M059J (cell line): ENCODE measurements at regions not wholly inside any gene's neighbourhood (a gene's known extent, or its start where the extent isn't known, plus 50 kb on each side); places are given as distances from the start of the nearest gene placed in this dataset.
"Not testable (repeated sequence)": the region's sequence is repeated elsewhere in the genome, so short reads cannot be mapped to it uniquely, and the experiment has no call there.

ENCODE experiments used
- DNase-seq: peaks from one replicate; pipeline ENCODE4 v3.0.0-alpha.2; 2012; ENCODE audit warnings: low read depth

DNA sequence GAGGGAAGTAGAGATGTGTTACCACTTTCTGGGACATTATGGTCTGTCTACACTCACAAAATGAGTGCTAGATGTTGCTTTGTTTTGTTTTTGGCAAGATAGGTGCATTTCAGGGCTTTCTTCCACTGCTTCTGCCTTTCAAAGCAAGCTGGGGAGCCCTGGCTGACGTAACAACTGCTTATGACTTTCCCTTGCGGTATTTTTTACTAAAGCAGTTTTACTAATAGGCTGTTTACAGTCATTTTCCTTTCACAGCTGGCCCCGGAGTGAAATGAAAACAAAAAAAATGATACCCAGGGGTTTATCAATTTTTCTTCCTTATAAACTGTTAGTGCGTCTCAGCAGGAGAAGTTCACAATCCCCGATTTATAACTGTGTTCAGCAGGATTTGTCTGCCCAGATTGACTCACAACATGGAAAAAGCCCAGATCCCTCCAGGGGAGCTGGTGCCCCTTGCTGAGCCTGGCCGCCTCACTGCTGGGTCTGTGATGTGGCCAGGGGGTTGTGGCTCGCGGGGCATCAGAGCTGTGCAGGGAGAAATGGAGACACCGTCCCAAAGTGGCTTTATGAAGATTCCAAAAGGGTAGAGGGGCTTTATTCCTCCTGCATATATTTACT is 184.4 kb upstream of the HS3ST3A1 start:
- peak; percentile 55 for DNase-seq

DNA sequence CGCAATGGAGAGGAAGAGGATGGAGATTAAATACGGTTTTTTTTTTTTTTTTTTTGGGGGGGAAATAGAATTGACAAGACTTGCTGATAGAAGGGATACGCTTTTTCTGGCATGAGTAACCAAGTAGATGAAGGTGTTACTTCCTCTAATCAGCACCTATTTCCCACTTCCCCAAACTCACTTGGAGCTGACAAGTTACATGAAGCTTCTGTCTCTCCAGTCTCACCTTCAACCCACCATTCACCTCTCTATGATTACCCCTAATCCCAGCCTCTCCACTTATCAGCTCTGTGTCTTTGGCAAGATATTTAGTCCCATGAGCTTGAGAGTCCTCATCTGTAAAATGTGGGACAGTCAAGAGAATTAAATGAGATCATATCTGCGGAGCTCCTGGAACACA is 185.9 kb upstream of the HS3ST3A1 start:
- no peak for DNase-seq

DNA sequence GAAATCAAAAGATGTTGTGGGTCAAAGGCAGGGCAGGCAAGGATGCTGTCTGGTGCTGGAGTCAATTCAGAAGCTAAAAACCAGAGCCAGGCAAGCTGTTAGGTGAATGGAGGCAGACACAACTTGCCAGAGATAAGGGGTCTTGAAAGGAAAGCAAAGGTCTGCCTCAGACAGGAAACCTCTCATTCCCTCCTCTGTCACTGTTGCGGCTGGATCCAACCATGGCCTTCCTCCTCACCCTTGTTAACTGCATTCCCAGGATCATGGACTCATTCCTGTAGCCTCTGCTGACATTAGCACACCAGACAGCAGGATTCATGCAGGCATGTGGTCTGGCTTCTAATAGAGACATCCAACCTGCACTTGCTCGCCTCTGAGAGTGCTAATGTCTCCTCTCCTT is 186.7 kb upstream of the HS3ST3A1 start:
- DNase-seq: no peak

DNA sequence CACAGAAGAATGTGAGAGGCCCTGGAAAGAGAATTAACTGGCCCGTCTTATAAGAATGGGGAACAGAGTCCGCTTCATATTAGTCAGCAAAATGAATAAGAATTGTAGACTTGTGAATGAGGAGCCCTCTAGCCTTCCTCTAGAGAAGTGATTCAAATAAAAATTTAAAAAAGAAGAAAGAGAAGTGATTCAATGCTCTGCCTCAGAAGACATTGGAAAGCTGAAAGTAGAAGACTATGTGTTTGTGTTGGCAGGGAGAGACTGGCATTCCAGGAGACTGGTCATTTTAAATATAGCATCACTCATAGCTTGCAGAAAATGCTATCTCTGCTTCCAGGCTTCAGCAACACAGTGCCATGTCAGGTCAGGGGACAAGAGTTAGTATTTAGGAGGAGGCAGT is 190.6 kb upstream of the HS3ST3A1 start:
- DNase-seq: peak; percentile 24

DNA sequence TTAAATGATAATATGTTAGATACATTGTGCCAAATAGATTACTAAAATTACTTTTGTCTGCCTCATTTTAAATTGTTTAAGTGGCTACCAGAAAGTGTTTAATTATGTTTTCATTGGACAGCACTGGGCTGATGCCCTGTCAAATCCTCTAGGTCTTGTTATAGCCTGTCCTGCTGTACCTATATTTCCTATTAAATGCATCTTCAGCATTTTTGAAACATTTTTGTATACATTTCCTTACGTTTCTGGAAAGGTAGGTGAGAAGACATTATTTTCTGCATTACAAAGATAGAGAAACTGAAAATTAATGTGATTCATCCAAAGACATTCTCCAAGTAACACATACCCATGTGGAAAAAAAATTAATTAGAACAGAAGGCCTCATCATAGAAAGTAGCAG is 192.2 kb upstream of the HS3ST3A1 start:
- no peak for DNase-seq

DNA sequence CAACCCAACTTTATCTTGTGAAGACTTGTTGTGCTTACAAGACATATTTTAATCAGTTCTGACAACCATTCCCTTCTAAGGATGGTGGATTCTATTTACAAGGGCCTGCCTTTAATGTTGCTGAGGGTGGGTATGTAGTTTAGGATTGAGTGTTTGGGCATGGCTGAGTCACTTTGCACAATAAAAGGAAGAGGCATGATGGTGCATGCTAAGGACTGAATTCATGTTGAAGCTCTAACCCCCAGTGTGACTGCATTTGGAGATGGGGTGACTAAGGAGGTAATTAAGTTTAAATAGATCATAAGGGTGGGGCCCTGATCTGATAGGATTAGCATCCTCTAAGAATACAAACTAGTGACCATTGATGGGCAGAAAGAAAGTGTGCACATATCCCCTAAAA is 196.1 kb upstream of the HS3ST3A1 start:
- no peak for DNase-seq

DNA sequence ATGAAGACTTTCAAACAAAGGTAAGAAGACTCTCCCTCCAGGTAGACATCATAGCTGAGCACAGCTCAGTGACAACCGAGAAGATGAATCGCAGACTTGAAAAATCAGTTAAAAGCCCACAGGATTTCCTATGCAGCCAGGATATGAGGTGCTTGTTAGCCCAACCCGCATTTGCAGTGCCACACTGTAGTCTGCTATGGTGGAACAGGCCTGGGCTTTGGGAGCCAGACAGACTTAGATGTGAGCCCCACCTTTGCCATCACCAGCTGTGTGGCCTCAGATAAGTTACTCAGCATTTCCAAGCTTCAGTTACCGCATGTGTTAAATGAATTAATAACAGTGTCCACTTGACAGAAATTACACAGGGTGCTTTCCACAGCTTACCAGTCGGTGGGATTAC is 204.4 kb upstream of the HS3ST3A1 start:
- no peak for DNase-seq

DNA sequence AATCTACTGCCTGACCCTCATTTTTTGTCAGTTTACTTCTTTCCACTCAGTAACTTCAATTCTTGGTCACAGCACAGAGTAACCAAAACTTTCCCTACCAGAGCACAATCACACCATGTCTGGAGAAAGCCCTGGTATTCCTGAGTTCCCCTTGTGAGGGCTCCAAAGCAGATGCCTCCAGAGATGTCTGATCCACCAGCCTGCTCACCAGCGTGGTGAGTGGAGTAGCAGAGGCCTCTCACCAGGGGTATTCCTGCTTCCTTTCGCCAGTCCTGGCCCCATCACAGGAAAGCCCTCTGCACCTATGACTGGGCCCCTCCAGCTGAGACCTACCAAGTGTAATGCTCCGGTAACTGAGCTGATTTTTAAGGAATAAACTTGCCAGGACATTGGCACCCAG is 205.4 kb upstream of the HS3ST3A1 start:
- DNase-seq: no peak

DNA sequence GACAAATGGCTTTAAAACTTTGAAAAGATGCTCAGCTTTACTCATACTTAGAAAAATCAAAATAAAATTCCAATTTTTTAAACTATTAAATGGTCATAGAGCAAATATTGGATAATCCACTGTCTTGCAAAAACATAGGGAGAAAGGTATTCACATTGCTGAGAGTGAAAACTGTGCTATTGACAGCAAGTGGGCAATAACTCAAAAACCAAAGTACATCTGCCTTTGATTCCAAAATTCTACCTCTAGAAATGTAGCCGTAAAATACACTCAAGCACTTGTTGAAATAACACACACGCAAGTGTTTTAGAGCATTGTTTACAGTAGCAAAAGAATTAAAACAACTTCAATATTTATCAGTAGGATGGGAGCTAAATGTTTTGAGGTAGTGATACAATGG is 210.6 kb upstream of the HS3ST3A1 start:
- DNase-seq: no peak

DNA sequence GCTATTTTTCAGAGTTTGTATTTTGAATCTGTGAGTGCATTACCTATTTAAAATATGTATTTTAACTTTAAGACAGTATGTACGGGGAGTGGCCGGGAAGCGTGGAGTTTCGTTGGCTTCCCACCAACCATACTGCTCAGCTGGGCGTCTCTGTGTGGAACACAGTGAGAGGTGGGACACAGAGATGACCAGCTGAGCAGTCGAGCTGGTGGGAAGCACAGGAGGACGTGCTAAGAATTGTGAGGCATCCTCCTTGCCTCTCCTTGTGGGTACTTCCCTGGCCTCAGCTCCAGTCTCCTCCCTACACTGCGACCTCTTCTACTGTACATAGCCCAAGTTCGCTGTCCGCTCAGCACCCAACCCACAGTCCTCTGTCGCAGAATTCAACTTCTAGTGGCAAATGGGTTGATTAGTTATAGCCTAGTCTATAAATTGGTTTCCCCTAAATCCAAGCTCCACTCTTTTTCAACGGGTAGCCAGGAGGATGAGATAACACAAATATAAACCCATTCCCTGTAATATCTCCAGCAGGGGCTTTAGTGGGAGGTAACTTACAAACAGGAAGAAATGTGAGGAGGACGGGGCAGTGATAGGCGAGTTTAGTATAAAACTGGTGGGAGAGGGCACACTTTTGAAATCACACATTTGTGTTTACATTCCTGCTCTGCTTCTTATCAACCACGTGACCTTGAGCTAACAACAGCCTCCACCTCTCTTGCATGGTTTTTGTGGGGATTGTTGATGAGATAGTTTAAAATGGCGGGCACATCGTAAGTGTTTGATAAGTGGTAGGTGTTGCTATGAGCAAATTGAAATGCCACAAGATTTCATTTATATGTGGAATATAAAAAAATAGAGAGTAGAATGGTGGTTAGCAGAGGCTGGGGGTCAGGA is 211.9 kb upstream of the HS3ST3A1 start:
- DNase-seq: no peak

DNA sequence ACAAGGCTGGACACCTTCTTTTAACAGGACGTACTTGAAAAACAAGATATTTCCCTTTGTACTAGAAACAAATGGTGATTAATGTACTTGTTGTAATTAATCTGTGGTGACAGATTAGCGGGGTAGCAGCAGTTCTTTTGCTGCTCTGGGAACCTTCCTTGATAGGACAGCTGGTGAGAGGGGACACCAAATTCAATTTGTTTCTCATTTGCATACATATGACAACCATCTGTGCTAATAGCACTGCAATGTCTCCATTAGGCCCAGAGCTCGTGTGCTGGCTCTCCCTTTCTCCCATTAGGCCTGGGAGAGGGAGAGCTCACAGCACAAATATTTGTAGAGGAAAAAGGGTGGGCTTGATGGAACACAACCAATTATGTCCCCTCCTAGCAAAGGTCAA is 221.0 kb upstream of the HS3ST3A1 start:
- DNase-seq: no peak

DNA sequence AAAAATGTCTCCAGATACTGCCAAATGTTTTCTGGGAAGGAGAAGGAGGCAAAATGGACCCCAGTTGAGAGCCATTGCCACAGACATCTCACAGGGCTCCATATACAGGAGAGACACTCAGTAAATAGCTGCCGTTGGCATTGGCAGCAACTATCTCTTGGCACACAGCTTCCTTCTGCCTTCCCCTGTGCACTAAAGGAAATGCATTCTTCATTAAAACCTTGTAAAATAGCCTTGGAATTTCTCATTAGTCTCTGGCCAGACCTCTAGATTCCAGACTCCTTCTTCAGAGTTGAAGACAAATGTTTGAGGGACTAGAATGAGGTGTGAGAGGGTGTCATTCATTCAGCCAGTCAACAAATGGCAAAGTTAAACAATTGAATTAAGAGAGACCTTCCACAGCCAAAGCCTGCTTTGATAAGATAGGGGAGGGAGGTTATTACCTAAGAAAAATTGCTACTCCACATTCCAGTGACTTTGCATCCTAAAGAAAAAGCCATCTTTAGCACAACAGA is 223.9 kb upstream of the HS3ST3A1 start:
- DNase-seq: no peak

DNA sequence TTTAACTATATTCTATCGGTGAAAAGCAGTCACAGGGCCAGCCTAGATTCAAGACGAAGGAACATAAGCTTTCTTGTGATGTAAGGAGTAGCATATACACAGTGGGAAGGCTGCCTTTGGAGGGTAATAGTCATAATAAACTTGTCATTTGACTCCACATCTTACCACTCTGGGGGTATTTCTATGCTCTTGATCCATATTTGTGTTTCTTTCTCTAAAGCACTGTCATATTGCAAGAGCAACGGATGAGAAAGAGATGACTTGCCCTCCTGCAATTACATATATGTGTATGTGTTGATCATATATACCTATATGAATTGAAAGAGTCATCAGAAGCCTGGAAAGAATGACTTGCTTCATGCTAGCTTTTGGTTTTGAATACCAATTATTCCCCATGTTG is 225.4 kb upstream of the HS3ST3A1 start:
- DNase-seq: no peak

DNA sequence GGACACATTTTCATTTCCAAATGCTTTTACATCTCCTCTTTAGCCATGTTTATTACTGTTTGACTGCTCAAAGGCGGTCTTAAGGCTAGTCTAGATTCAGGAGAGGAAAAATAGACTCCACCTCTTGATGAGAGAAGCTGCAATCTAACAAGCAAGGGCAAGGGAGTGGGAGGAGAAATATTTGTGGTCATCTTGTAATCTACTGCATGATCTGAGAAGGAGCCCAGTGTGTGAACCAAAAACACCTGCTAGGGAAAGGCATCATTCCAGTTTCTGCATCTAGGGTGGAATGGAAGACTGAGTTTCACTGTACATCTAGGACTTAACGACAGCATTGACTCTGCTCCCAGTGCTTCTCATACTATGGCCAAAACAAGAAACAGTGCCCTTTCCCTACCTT is 232.2 kb upstream of the HS3ST3A1 start:
- DNase-seq: no peak

DNA sequence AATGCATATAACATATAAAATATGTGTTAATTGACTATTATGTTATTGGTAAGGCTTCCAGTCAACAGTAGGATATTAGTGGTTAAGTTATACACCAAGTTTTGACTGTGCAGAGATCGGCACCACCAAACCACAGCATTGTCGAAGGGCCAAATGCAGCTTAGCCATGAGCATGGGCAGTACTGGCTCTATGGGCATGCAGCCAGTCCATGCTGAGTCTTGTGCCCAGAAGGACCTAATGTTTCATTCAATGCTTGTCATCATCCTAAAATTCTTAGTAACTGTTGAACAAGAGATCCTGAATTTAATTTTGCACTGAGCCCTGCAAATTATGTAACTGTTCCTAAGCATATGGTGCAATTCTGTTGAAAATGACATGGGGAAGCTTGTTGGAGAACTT is 233.4 kb upstream of the HS3ST3A1 start:
- DNase-seq: peak; percentile 22

DNA sequence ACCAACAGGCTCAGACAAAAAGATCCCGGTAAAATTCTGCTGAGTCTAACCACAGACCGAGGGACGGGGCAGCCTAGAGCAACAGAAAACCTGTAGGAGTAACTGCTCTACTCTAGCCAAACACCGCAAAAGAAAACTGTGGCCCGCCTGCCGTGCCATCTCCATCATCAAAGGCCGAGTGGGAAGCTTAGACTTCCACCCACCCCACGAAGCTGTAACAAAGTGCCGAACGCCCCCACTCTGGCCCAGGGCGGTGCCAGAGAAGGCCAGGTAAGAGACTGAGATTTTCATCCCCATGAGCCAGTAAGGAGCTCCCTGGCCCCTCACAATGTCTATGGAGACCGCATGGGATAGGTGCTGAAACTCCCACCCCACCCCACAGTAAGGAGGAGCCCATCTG is 231.9 kb upstream of the COX10 start:
- no peak for DNase-seq

DNA sequence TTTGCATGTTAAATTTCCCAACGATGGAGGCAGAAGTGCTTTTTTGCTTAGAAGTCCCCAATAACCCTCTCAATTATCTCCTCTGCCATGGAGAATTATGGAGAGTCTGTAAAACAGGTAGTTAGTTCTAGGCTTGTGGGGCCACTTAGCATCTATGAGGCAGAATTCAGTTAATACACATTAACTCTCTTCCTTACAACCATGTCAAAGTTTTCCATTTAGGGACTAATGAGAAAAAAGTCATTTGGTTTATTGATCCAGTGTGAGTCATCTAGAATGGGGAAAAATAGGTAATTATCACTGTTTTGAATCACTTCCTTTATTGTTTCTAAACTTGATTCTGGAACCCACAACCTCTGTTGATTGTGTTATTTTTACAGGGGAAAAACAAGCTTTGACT is 229.1 kb upstream of the COX10 start:
- DNase-seq: no peak

DNA sequence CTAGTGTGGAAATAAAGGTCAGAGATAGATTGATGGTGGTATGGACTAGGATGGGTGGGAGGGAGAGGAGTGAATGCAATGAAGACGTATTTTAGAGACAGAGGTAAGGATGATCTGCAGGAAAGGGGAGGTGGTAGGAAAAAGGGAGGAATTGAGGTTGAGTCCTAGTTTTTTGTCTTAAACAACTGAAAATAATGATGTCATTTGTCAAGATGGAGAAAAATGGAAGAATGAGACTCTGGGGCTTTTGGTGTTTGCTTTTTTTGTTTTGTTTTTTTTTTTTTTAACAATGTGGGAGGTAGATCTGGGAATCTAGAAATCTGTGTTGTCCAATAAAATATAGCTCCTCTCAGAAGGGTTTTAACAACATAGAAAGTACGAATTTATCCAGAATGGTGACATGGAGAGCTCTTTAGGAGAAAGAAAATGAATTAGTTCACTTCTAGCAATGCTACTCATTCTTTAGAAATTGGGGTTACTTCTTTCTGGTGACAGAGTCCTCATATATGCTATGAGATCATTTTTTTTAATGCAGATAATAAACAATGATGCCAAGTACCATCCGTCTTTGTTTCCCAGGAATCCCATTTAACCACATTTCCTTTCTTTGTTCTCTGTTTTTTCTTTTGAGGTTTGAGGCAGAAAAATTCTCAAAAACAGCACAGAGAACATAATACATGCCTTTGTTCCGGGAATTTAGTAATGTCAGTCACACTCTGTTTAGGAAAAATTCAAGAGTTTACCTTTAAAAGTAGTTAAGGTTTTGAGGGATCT is 225.3 kb upstream of the COX10 start:
- no peak for DNase-seq

DNA sequence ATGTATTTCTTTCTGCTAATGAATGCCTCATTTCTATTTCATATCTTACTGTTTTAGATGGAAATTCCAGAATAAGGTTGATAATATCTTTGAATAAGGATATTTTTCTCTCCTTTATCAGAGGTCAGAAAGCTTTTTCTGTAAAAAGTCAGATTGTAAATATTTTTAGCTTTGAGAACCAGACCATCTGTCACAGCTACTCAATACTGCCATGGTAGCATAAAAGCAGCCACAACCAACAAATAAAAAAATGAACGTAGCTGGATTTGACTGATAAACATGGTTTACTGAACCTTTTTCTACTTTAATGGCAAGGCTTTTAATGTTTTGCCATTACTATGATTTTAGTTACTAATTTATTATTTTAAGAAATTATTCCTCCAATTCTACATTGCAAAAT is 217.4 kb upstream of the COX10 start:
- DNase-seq: no peak

DNA sequence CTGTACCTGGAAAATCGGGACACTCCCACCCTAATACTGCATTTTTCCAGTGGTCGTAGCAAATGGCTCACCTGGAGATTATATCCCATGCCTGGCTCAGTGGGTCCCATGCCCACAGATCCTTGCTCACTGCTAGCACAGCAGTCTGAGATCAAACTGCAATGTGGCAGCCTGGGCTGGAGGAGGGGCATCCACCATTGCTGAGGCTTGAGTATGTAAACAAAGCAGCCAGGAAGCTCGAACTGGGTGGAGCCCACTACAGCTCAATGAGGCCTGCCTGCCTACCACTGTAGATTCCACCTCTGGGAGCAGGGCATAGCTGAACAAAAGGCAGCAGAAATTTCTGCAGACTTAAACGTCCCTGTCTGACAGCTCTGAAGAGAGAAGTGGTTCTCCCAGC is 213.6 kb upstream of the COX10 start:
- DNase-seq: not testable (repeated sequence)

DNA sequence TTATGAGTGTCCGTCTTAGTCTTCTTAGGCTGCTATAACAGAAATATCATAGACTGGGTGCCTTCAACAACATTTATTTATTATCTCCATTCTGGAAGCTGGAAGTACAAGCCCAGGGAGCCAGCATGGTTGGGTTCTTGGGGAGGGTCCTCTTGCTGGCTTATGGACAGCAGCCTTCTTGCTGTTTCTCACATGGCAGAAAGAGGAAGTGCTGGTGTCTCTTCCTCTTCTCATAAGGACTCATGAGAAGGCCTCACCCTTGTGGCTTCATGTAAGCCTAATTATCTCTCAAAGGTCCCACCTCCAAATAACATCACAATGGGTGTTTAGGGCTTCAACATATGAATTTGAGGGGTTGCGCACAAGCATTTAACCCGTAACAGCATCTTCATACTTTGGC is 207.0 kb upstream of the COX10 start:
- DNase-seq: no peak

DNA sequence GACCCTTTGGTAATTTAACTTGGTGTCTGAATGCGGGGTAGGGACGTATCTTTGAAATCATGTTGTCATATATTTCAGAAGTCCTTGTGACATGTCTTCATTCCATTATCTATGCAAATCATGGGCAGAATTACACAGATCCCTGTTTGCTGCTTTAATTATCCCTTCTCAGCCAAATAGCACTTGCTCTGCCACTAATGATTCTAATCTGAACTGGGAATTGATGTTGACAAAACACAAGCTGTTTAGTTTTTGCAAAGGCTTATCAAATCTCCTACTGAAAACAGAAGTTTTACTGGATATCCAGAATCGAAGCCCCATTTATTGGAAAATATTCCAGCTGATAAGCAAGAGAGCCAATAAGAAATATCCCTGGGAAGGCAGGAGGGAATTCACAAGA is 205.9 kb upstream of the COX10 start:
- DNase-seq: no peak

DNA sequence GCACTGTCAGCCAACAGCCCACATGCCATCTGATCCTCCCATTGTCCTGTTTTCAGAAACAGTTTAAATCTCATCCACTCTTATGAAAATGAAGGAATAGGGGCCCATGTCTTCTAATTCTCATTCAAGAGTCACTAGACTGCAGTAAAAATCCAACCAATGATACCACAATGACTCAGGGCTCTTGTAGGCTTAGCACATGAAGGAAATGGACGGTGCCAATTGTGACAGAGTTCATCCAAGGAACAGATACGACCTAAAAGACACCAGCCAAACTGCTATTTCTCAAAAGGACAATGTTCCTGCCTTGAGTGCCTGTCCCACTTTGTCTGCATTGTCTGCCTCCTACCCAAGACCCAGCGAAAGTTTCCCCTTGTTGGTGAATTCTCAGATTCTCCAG is 204.8 kb upstream of the COX10 start:
- peak; percentile 69 for DNase-seq
